ENCODE measurements at regions not wholly inside any gene's neighbourhood (a gene's known extent, or its start where the extent isn't known, plus 50 kb on each side); places are given as distances from the start of the nearest gene placed in this dataset.

DNA sequence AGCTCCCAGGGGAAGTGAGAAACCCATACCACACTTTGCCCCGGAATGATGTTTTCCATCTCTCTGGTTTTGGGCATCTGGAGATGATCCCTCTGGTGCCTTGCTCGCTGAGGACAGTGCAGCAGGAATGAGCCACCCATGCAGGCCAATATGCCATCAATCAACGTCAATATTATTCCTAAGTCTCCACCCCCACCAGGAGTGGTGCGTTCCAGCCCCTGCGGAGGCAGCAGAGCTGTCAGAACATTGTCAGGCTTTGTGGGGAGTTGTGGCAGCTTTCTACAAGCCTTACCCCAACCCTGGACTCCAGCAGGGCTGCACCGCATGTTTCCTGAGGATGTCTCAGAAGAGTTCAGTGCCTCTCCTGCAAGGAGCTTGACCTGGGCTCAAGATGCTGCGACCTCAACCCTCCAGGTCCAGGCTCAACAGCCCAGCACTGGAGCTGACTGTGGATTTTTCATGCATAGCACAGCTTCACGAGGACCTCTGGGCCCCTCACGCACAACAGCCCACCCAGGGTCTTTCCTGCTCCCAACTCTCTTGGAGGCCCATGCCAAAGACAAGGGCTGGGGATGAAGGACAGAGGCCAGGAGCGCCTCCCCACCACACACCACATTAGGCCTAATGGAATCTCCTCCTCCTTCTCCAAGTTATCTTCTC is 67.5 kb downstream of the PSMG1 start:
- TF ChIP-seq, protein P1, sequence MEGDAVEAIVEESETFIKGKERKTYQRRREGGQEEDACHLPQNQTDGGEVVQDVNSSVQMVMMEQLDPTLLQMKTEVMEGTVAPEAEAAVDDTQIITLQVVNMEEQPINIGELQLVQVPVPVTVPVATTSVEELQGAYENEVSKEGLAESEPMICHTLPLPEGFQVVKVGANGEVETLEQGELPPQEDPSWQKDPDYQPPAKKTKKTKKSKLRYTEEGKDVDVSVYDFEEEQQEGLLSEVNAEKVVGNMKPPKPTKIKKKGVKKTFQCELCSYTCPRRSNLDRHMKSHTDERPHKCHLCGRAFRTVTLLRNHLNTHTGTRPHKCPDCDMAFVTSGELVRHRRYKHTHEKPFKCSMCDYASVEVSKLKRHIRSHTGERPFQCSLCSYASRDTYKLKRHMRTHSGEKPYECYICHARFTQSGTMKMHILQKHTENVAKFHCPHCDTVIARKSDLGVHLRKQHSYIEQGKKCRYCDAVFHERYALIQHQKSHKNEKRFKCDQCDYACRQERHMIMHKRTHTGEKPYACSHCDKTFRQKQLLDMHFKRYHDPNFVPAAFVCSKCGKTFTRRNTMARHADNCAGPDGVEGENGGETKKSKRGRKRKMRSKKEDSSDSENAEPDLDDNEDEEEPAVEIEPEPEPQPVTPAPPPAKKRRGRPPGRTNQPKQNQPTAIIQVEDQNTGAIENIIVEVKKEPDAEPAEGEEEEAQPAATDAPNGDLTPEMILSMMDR (IDR thresholded peaks at IDR 0.05): no peak
- TF ChIP-seq POLR2A (IDR thresholded peaks at IDR 0.05): no peak

Measured in body of pancreas (tissue), 4 donors.